HEK293T (cell line): ENCODE measurements at regions not wholly inside any gene's neighbourhood (a gene's known extent, or its start where the extent isn't known, plus 50 kb on each side); places are given as distances from the start of the nearest gene placed in this dataset.
"Not testable (repeated sequence)": the region's sequence is repeated elsewhere in the genome, so short reads cannot be mapped to it uniquely, and the experiment has no call there.

Source experiments
- CTCF ChIA-PET: fragments of 350-600 bp; formaldehyde crosslinking; extraction: SDS; loops from one replicate; lab custom pipeline; 2021; ENCODE audit warnings: antibody characterized with exemption, inconsistent platforms; lab: Yijun Ruan, JAX
- POLR2A ChIA-PET: fragments of 350-600 bp; formaldehyde crosslinking; extraction: SDS; loops from one replicate; lab custom pipeline; 2020; ENCODE audit warnings: antibody characterized with exemption, inconsistent platforms; lab: Yijun Ruan, JAX
- DNase-seq: peaks from one replicate; pipeline ENCODE4 v3.0.0; 2012; ENCODE audit warnings: mixed read lengths; ENCODE audit errors: extremely low spot score
- ARNT ChIP-seq: fragments of 450-650 bp; IDR thresholded peaks from 2 replicates; pipeline ENCODE4 v1.6.1; 2017; ENCODE audit warnings: mild to moderate bottlenecking
- BHLHE40 ChIP-seq: fragments of 450-650 bp; IDR thresholded peaks from 2 replicates; pipeline ENCODE4 v1.6.1; 2016; ENCODE audit warnings: mild to moderate bottlenecking, moderate library complexity, borderline replicate concordance
- CTBP1 ChIP-seq: fragments of 450-650 bp; IDR thresholded peaks from 2 replicates; pipeline ENCODE4 v1.6.1; 2016; ENCODE audit warnings: borderline replicate concordance
- ELF4 ChIP-seq: fragments of 450-650 bp; IDR thresholded peaks from 2 replicates; pipeline ENCODE4 v1.6.1; 2017; ENCODE audit warnings: antibody characterized with exemption
- FOXA1 ChIP-seq: fragments of 450-650 bp; IDR thresholded peaks from 2 replicates; pipeline ENCODE4 v1.6.1; 2016; ENCODE audit warnings: mild to moderate bottlenecking
- FOXK2 ChIP-seq: fragments of 450-650 bp; IDR thresholded peaks from 2 replicates; pipeline ENCODE4 v1.6.1; 2016; ENCODE audit warnings: mild to moderate bottlenecking
- FOXM1 ChIP-seq: fragments of 450-650 bp; IDR thresholded peaks from 2 replicates; pipeline ENCODE4 v1.6.1; 2017; ENCODE audit warnings: mild to moderate bottlenecking, borderline replicate concordance
- HDGF ChIP-seq: fragments of 450-650 bp; IDR thresholded peaks from 2 replicates; pipeline ENCODE4 v1.6.1; 2017; ENCODE audit warnings: antibody characterized with exemption, borderline replicate concordance
- L3MBTL2 ChIP-seq: fragments of 450-650 bp; conservative IDR thresholded peaks from 2 replicates; pipeline ENCODE4 v1.6.1; 2016; ENCODE audit warnings: mild to moderate bottlenecking
- LEF1 ChIP-seq: fragments of 450-650 bp; IDR thresholded peaks from 2 replicates; pipeline ENCODE4 v1.6.1; 2017; ENCODE audit warnings: mild to moderate bottlenecking, borderline replicate concordance
- NFRKB ChIP-seq: fragments of 450-650 bp; IDR thresholded peaks from 2 replicates; pipeline ENCODE4 v1.6.1; 2016; ENCODE audit warnings: mild to moderate bottlenecking, moderate library complexity
- SP1 ChIP-seq: fragments of 450-650 bp; IDR thresholded peaks from 2 replicates; pipeline ENCODE4 v1.6.1; 2017
- SUZ12 ChIP-seq: fragments of 450-650 bp; IDR thresholded peaks from 2 replicates; pipeline ENCODE4 v1.6.1; 2016; ENCODE audit warnings: mild to moderate bottlenecking
- TARDBP ChIP-seq: fragments of 450-650 bp; IDR thresholded peaks from 2 replicates; pipeline ENCODE4 v1.6.1; 2016
- ZNF384 ChIP-seq: fragments of 450-650 bp; IDR thresholded peaks from 2 replicates; pipeline ENCODE4 v1.6.1; 2016
- TF ChIP-seq, protein P1 (sequence below): fragments of 450-650 bp; IDR thresholded peaks from 2 replicates; pipeline ENCODE4 v1.6.1; 2016

- no peak for TF ChIP-seq L3MBTL2
- TF ChIP-seq HDGF = no peak
- TF ChIP-seq TARDBP = no peak
- no peak for TF ChIP-seq NFRKB
- TF ChIP-seq ELF4 = no peak
- TF ChIP-seq, protein P1, sequence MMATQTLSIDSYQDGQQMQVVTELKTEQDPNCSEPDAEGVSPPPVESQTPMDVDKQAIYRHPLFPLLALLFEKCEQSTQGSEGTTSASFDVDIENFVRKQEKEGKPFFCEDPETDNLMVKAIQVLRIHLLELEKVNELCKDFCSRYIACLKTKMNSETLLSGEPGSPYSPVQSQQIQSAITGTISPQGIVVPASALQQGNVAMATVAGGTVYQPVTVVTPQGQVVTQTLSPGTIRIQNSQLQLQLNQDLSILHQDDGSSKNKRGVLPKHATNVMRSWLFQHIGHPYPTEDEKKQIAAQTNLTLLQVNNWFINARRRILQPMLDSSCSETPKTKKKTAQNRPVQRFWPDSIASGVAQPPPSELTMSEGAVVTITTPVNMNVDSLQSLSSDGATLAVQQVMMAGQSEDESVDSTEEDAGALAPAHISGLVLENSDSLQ = no peak
- no peak for TF ChIP-seq FOXA1
- no peak for TF ChIP-seq SP1
- TF ChIP-seq SUZ12 = no peak
- no peak for TF ChIP-seq ZNF384
- no peak for DNase-seq
- ChIA-PET POLR2A (interaction anchor here (0.7 kb wide), 1 partner anchor 13 kb away, joined by 3 read pairs; no protein-coding TSS in a partner anchor), CTCF (no interaction called here)
Measured at GRCh38 chr9:105005186-105005585, 77.2 kb upstream of the ABCA1 start.

- ChIA-PET POLR2A (no interaction called here), CTCF (interaction anchor here (1.6 kb wide), 1 partner anchor 8 kb away, joined by 4 read pairs; no protein-coding TSS in a partner anchor)
- DNase-seq = no peak
- no peak for TF ChIP-seq HDGF
- no peak for TF ChIP-seq FOXA1
- no peak for TF ChIP-seq ELF4
- TF ChIP-seq SUZ12 = no peak
- TF ChIP-seq LEF1 = no peak
Measured at GRCh38 chr9:105006514-105006913, 78.6 kb upstream of the ABCA1 start.

GRCh38 chr9:105007143-105007542 lies 79.2 kb upstream of the ABCA1 start:
- no peak for TF ChIP-seq FOXA1
- ChIA-PET POLR2A (no interaction called here), CTCF (interaction anchor here (1.6 kb wide), 1 partner anchor 9 kb away, joined by 4 read pairs; no protein-coding TSS in a partner anchor)
- no peak for DNase-seq

DNA sequence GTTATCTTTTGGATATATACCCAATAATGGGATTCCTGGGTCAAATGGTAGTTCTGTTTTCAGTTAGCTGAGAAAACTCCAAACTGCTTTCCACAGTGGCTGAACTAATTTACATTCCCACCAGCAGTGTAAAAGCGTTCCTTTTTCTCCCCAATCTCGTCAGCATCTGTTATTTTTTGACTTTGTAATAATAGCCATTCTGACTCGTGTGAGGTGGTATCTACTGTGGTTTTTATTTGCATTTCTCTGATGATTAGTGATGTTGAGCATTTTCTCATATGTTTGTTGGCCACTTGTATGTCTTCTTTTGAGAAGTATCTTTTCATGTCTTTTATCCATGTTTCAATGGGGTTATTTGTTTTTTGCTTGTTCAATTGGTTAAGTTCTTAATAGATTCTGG lies 82.1 kb upstream of the ABCA1 start:
- CTCF ChIA-PET, DNase-seq, POLR2A ChIA-PET: not testable (repeated sequence)

DNA sequence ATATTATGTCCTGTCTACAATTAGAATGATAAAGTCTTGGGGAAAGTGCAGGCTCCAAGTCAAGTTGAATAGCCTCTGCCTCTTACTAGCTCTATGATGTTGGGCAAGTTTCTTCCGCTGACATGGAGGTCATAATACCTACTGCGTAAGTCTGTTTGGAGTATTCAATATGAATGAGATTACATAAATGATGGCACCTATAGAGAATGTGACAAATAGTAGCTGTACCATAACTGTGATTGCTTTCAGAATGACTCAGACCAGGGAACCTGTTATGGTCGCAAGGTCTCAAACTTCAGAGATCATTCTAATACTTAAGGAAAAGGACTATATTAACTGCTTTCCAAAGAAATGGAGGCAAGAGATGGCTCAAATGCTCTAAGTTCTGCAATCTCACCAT lies 94.0 kb upstream of the ABCA1 start:
- ChIA-PET POLR2A (no interaction called here), CTCF (no interaction called here)
- no peak for DNase-seq
- TF ChIP-seq CTBP1 (no peak), L3MBTL2 (no peak)

- POLR2A ChIA-PET, DNase-seq, CTCF ChIA-PET: not testable (repeated sequence)
Measured at GRCh38 chr9:105022545-105022944, 94.6 kb upstream of the ABCA1 start.

GRCh38 chr9:105023788-105024187 lies 95.8 kb upstream of the ABCA1 start:
- ChIA-PET POLR2A (no interaction called here), CTCF (no interaction called here)
- no peak for DNase-seq
- TF ChIP-seq CTBP1 (no peak), ZNF384 (no peak), L3MBTL2 (no peak), ELF4 (no peak), FOXA1 (no peak)

- POLR2A ChIA-PET = no interaction called here
- TF ChIP-seq FOXA1 (no peak), L3MBTL2 (no peak), TARDBP (no peak), FOXM1 (no peak), ARNT (no peak), FOXK2 (no peak)
- DNase-seq = no peak
- CTCF ChIA-PET = no interaction called here
Measured at GRCh38 chr9:105024529-105024928, 96.6 kb upstream of the ABCA1 start.

GRCh38 chr9:105026451-105026850 lies 98.5 kb upstream of the ABCA1 start:
- no peak for DNase-seq
- ChIA-PET CTCF (no interaction called here), POLR2A (no interaction called here)
- TF ChIP-seq HDGF (no peak), ELF4 (no peak), BHLHE40 (no peak), FOXK2 (no peak), L3MBTL2 (no peak), FOXA1 (no peak), ARNT (no peak), SUZ12 (no peak), FOXM1 (no peak), NFRKB (no peak), ZNF384 (no peak), SP1 (no peak), TARDBP (no peak), LEF1 (no peak), CTBP1 (no peak)
- TF ChIP-seq, protein P1 = no peak
